WTC11 (cell line): ENCODE measurements at regions not wholly inside any gene's neighbourhood (a gene's known extent, or its start where the extent isn't known, plus 50 kb on each side); places are given as distances from the start of the nearest gene placed in this dataset.

ENCODE experiments used
- ATAC-seq: fragments of 200-7000 bp; cut with Tn5 transposase; 2 replicates; pipeline ENCODE4 v1.10.0; 2021; ENCODE audit warnings: mild to moderate bottlenecking, moderate library complexity
- CTCF ChIA-PET: fragments of 300-600 bp; sonication (Branson Sonifier 250); formaldehyde crosslinking; loops from one replicate; lab custom pipeline; 2021; ENCODE audit warnings: antibody characterized with exemption; lab: Charles Lee
- POLR2A ChIA-PET: fragments of 350-600 bp; sonication (Branson Sonifier 250); formaldehyde crosslinking; loops from one replicate; lab custom pipeline; 2021; ENCODE audit warnings: antibody characterized with exemption; lab: Charles Lee
- DNase-seq: peaks from one replicate; pipeline ENCODE4 v3.0.0; 2021; ENCODE audit warnings: low spot score
- H3K27ac Mint-ChIP-seq: 2 replicates; pipeline ENCODE4 v1.8.0; 2021; ENCODE audit warnings: mixed read lengths
- H3K27me3 Mint-ChIP-seq: 2 replicates; pipeline ENCODE4 v1.8.0; 2021; ENCODE audit warnings: low read depth, mild to moderate bottlenecking, moderate library complexity, mixed read lengths
- H3K36me3 Mint-ChIP-seq: 2 replicates; pipeline ENCODE4 v1.8.0; 2021; ENCODE audit warnings: mixed read lengths
- H3K4me1 Mint-ChIP-seq: 2 replicates; pipeline ENCODE4 v1.8.0; 2022; ENCODE audit warnings: mixed read lengths
- H3K4me3 Mint-ChIP-seq: 2 replicates; pipeline ENCODE4 v1.8.0; 2021; ENCODE audit warnings: mild to moderate bottlenecking, moderate library complexity, mixed read lengths
- H3K9me3 Mint-ChIP-seq: 2 replicates; pipeline ENCODE4 v1.8.0; 2021; ENCODE audit warnings: mixed read lengths
- ARID4B ChIP-seq: sonication (generic); formaldehyde crosslinking; IDR thresholded peaks from 2 replicates; pipeline ENCODE4 v1.8.0; 2023; ENCODE audit warnings: missing genetic modification reagents, mild to moderate bottlenecking, borderline replicate concordance
- CREB1 ChIP-seq: sonication (generic); formaldehyde crosslinking; IDR thresholded peaks from 2 replicates; pipeline ENCODE4 v1.8.0; 2023; ENCODE audit warnings: mild to moderate bottlenecking, missing genetic modification reagents
- EMX1 ChIP-seq: fragments of 250-450 bp; sonication (Bioruptor Pico); IDR thresholded peaks from 2 replicates; pipeline ENCODE4 v1.8.0; 2021; ENCODE audit warnings: mild to moderate bottlenecking
- ESRRA ChIP-seq: sonication (generic); formaldehyde crosslinking; IDR thresholded peaks from 2 replicates; pipeline ENCODE4 v1.8.1; 2022; ENCODE audit warnings: mild to moderate bottlenecking, missing genetic modification reagents, borderline replicate concordance
- FOXK1 ChIP-seq: sonication (generic); formaldehyde crosslinking; IDR thresholded peaks from 2 replicates; pipeline ENCODE4 v1.8.0; 2022; ENCODE audit warnings: mild to moderate bottlenecking, moderate library complexity, missing genetic modification reagents
- GRHL2 ChIP-seq: fragments of 250-450 bp; sonication (Bioruptor Pico); IDR thresholded peaks from 2 replicates; pipeline ENCODE4 v1.8.0; 2022; ENCODE audit warnings: mild to moderate bottlenecking, moderate library complexity; ENCODE audit not compliant: insufficient replicate concordance, severe bottlenecking
- GTF2I ChIP-seq: fragments of 250-450 bp; sonication (Bioruptor Pico); conservative IDR thresholded peaks from 2 replicates; pipeline ENCODE4 v1.4.0; 2021; ENCODE audit warnings: mild to moderate bottlenecking
- JAZF1 ChIP-seq: fragments of 250-450 bp; sonication (Bioruptor Pico); IDR thresholded peaks from 2 replicates; pipeline ENCODE4 v1.9.0; 2021; ENCODE audit warnings: moderate library complexity, mild to moderate bottlenecking, inconsistent platforms
- MAX ChIP-seq: sonication (generic); formaldehyde crosslinking; IDR thresholded peaks from 2 replicates; pipeline ENCODE4 v1.8.0; 2022; ENCODE audit warnings: mild to moderate bottlenecking, missing genetic modification reagents
- NFYB ChIP-seq: sonication (generic); formaldehyde crosslinking; conservative IDR thresholded peaks from 2 replicates; pipeline ENCODE4 v1.8.0; 2022; ENCODE audit warnings: low read depth, missing genetic modification reagents
- NR1H2 ChIP-seq: sonication (generic); formaldehyde crosslinking; IDR thresholded peaks from 2 replicates; pipeline ENCODE4 v1.9.0; 2021; ENCODE audit warnings: mild to moderate bottlenecking, moderate library complexity, missing genetic modification reagents
- NR2C2 ChIP-seq: sonication (generic); formaldehyde crosslinking; IDR thresholded peaks from 2 replicates; pipeline ENCODE4 v1.8.0; 2022; ENCODE audit warnings: mild to moderate bottlenecking, missing genetic modification reagents
- RORB ChIP-seq: fragments of 250-450 bp; sonication (Bioruptor Pico); IDR thresholded peaks from 2 replicates; pipeline ENCODE4 v1.9.0; 2021; ENCODE audit warnings: mild to moderate bottlenecking
- SOX15 ChIP-seq: fragments of 250-450 bp; sonication (Bioruptor Pico); IDR thresholded peaks from 2 replicates; pipeline ENCODE4 v1.9.0; 2021; ENCODE audit warnings: mild to moderate bottlenecking
- SP1 ChIP-seq: sonication (generic); formaldehyde crosslinking; conservative IDR thresholded peaks from 2 replicates; pipeline ENCODE4 v1.8.1; 2022; ENCODE audit warnings: missing genetic modification reagents
- TEAD1 ChIP-seq: sonication (generic); formaldehyde crosslinking; IDR thresholded peaks from 2 replicates; pipeline ENCODE4 v1.8.0; 2022; ENCODE audit warnings: mild to moderate bottlenecking, missing genetic modification reagents
- TF ChIP-seq, protein P1 (sequence below): fragments of 250-450 bp; sonication (Bioruptor Pico); IDR thresholded peaks from 2 replicates; pipeline ENCODE4 v1.9.0; 2021; ENCODE audit warnings: moderate library complexity, mild to moderate bottlenecking, inconsistent platforms, borderline replicate concordance
- TF ChIP-seq, protein P2 (sequence below): sonication (generic); formaldehyde crosslinking; IDR thresholded peaks from 2 replicates; pipeline ENCODE4 v1.8.1; 2023; ENCODE audit warnings: mild to moderate bottlenecking, missing genetic modification reagents
- TF ChIP-seq, protein P3 (sequence below): sonication (generic); formaldehyde crosslinking; IDR thresholded peaks from 2 replicates; pipeline ENCODE4 v1.8.1; 2023; ENCODE audit warnings: mild to moderate bottlenecking, missing genetic modification reagents, moderate library complexity
- TF ChIP-seq, protein P4 (sequence below): sonication (generic); formaldehyde crosslinking; IDR thresholded peaks from 2 replicates; pipeline ENCODE4 v1.8.1; 2022; ENCODE audit warnings: missing genetic modification reagents, borderline replicate concordance

GRCh38 chr12:113762155-113762881 lies 203.8 kb downstream of the RBM19 start:
- H3K27ac Mint-ChIP-seq = no peak overlapping the region
- peaks cover 18% of the 10 kb centered on the region for H3K27me3 Mint-ChIP-seq
- peaks cover 16% of the 10 kb centered on the region for H3K4me1 Mint-ChIP-seq
- ATAC-seq = no peak
- no peaks in the 10 kb centered on the region for H3K36me3 Mint-ChIP-seq
- TF ChIP-seq SOX15 (CRISPR knock-in tag) (no peak), RORB (no peak), CREB1 (CRISPR knock-in tag) (no peak), MAX (CRISPR knock-in tag) (no peak), NR1H2 (CRISPR knock-in tag) (no peak), NR2C2 (CRISPR knock-in tag) (no peak), GRHL2 (no peak), NFYB (no peak), EMX1 (CRISPR knock-in tag) (no peak), JAZF1 (no peak), ARID4B (CRISPR knock-in tag) (no peak), ESRRA (CRISPR knock-in tag) (no peak), FOXK1 (CRISPR knock-in tag) (no peak), SP1 (no peak), GTF2I (no peak), TEAD1 (CRISPR knock-in tag) (no peak)
- TF ChIP-seq, protein P1, sequence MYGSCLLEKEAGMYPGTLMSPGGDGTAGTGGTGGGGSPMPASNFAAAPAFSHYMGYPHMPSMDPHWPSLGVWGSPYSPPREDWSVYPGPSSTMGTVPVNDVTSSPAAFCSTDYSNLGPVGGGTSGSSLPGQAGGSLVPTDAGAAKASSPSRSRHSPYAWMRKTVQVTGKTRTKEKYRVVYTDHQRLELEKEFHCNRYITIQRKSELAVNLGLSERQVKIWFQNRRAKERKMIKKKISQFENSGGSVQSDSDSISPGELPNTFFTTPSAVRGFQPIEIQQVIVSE = no peak
- TF ChIP-seq, protein P2, sequence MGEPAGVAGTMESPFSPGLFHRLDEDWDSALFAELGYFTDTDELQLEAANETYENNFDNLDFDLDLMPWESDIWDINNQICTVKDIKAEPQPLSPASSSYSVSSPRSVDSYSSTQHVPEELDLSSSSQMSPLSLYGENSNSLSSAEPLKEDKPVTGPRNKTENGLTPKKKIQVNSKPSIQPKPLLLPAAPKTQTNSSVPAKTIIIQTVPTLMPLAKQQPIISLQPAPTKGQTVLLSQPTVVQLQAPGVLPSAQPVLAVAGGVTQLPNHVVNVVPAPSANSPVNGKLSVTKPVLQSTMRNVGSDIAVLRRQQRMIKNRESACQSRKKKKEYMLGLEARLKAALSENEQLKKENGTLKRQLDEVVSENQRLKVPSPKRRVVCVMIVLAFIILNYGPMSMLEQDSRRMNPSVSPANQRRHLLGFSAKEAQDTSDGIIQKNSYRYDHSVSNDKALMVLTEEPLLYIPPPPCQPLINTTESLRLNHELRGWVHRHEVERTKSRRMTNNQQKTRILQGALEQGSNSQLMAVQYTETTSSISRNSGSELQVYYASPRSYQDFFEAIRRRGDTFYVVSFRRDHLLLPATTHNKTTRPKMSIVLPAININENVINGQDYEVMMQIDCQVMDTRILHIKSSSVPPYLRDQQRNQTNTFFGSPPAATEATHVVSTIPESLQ = no peak
- TF ChIP-seq, protein P3, sequence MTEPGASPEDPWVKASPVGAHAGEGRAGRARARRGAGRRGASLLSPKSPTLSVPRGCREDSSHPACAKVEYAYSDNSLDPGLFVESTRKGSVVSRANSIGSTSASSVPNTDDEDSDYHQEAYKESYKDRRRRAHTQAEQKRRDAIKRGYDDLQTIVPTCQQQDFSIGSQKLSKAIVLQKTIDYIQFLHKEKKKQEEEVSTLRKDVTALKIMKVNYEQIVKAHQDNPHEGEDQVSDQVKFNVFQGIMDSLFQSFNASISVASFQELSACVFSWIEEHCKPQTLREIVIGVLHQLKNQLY = no peak
- DNase-seq = peak; percentile 32
- H3K4me3 Mint-ChIP-seq = no peak overlapping the region
- no peaks in the 10 kb centered on the region for H3K9me3 Mint-ChIP-seq
- ChIA-PET POLR2A (no interaction called here), CTCF (interaction anchor here (0.6 to 2.0 kb wide), 3 partner anchors 16 to 301 kb away, joined by 3 to 8 read pairs (median 4); no protein-coding TSS in a partner anchor)

DNA sequence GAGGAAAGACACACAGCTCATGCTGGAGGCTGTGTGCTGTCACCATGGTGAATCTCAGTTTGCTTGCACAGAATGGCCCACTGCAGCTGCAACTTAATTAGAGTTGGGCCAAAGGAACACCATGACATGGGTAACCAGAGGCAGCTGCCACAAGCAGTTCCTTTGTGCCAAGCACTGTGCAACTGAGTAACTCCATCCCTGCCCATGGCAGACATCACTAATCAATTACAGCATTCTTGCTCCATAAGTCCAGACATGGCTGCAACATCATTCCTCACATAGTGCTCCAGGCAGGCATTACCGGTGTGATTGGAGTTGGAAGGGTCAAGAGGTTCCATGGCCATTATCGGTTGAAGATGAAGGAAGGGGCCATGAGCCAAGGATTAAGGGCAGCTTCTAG lies 207.0 kb downstream of the RBM19 start:
- peaks cover 13% of the 10 kb centered on the region for H3K4me1 Mint-ChIP-seq
- DNase-seq = no peak
- H3K36me3 Mint-ChIP-seq = no peaks in the 10 kb centered on the region
- ChIA-PET POLR2A (no interaction called here), CTCF (interaction anchor here (1.2 kb wide), 1 partner anchor 60 kb away, joined by 3 read pairs; no protein-coding TSS in a partner anchor)
- no peaks in the 10 kb centered on the region for H3K9me3 Mint-ChIP-seq
- no peak overlapping the region for H3K4me3 Mint-ChIP-seq
- no peak overlapping the region for H3K27ac Mint-ChIP-seq
- no peak for ATAC-seq
- H3K27me3 Mint-ChIP-seq = peaks cover 22% of the 10 kb centered on the region
- no peak for TF ChIP-seq ARID4B (CRISPR knock-in tag)
- TF ChIP-seq, protein P4, sequence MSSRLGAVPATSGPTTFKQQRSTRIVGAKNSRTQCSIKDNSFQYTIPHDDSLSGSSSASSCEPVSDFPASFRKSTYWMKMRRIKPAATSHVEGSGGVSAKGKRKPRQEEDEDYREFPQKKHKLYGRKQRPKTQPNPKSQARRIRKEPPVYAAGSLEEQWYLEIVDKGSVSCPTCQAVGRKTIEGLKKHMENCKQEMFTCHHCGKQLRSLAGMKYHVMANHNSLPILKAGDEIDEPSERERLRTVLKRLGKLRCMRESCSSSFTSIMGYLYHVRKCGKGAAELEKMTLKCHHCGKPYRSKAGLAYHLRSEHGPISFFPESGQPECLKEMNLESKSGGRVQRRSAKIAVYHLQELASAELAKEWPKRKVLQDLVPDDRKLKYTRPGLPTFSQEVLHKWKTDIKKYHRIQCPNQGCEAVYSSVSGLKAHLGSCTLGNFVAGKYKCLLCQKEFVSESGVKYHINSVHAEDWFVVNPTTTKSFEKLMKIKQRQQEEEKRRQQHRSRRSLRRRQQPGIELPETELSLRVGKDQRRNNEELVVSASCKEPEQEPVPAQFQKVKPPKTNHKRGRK (CRISPR knock-in tag) = no peak
